ENCODE measurements at regions not wholly inside any gene's neighbourhood (a gene's known extent, or its start where the extent isn't known, plus 50 kb on each side); places are given as distances from the start of the nearest gene placed in this dataset.

GRCh38 chr13:43985422-43986072 lies 105.8 kb downstream of the LACC1 start:
- DNase-seq, result no peak

DNA sequence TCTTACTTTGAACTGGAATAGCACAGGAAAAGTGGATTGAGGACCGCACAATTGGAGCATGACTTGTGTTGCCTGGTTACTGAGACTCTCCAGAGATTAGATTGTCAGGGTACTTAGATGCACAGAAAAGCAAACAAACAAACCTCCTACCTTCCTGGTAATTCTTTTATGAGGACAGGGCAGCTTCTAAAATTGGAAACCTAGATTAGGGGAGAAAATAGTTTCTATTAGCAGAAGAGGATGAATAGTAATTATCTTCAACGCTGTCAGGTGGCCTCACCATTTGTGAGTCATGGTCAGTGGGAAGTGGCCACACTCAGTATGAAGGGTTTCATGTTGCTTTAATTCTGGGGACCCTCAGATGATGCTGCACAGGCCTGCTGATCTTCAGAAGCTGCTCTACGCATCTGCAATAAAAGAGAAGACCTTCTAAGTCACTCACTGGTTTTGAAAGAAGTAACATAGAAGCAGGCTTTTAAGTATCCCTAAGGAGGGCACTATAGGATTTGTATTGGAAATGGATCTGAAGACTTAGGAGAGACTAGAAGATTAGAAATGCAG lies 106.8 kb downstream of the LACC1 start:
- DNase-seq, result no peak

GRCh38 chr13:43988302-43988701 lies 108.6 kb downstream of the LACC1 start:
- no peak for DNase-seq

DNA sequence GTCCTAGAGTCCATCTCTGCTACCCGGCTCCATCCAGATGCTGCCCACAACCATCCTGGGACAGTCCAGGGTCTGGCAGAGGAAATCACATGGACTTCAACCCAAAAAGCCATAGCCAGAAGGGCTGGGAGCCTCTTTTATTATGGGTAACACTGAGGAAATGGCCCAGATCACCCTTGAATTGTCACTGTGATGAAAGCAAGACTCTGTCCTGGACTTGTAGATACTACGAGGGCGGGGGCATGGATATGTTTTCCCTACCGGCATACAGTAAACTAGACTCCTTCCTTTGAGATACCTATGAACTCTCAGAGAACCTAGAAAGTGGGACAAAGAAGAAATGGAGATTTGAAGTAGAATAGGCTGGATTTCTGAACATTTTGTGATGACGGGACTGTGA lies 110.3 kb downstream of the LACC1 start:
- no peak for DNase-seq

- no peak for DNase-seq
Measured at GRCh38 chr13:43990829-43991228, 111.1 kb downstream of the LACC1 start.

- no peak for DNase-seq
Measured at GRCh38 chr13:43991773-43992201, 112.1 kb downstream of the LACC1 start.

DNA sequence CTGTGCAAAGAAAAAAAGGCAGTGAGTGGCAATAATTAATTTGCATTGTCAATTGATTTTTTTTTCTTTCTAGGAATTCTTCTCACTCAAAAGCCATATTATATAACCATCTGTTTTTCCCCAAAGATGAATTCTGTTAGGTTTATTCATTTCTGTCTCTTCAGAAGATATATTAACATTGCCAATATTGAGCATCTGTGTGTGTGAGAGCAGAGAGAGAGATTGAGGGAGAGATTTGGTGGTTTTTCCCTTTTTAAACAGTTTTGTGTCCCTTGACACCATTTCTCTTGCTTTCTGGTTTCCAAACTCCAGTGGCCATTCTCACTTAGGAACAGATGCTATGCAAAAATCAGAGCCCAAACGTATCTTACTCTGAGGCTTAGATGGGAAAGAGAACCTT lies 112.5 kb downstream of the LACC1 start:
- no peak for DNase-seq

DNA sequence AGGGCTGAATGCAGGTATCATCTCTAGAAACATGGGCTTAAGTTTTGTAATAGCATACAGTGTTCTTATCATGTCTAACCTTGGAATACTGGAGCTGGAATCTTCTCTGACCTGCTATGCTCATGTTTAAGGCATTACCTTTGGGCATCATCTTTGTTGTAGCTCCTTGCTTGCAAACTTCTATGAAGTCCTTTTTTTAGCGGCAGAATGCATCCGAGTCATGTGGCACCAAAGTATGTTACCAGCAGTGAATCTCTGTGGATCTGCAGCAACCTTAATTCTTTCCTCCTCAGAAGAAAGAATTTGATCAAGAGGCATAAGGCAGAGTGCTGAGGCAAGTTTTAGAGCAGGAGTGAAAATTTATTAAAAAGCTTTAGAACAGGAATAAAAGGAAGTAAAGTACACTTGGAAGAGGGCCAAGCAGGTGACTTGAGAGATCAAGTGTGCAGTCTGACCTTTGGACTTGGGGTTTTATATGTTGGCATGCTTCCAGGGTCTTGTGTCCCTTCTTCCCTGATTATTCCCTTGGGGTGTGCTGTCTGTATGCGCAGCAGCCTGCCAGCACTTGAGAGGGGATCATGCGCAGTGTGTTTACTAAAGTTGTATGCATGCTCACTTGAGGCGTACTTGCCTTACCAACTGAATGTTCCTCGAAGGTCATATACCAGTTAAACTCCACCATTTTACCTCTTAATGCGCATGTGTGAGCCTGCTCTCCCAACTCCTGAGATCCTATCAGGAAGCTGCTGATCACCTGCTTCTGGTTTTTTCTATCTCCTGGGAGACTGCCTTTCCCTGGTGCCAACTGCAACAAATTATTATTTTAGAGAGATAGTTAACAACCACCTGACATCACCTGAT lies 115.5 kb downstream of the LACC1 start:
- no peak for DNase-seq

- no peak for DNase-seq
Measured at GRCh38 chr13:43996221-43996620, 116.5 kb downstream of the LACC1 start.

- DNase-seq, result no peak
Measured at GRCh38 chr13:44003481-44003880, 123.8 kb downstream of the LACC1 start.

- DNase-seq, result no peak
Measured at GRCh38 chr13:44004878-44005277, 125.2 kb downstream of the LACC1 start.

DNA sequence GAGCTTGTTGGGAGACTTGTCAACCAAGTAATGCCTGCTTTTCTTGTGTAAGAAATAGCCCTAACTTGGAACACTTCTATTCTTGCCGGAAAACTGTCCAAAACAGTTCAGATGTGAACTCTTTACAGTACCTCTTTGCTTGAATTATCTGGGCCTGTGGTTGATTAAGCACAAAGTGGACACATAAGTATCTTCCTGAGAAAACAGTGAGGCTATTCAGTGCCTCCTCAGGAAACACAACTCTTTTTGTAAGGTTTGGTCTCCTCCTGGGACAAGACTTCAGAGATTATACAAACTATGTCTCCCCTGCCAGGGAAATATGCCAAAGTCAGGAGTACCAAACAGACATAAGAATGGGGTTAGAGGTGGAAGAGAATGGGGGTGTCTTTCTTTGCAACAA lies 127.7 kb downstream of the LACC1 start:
- DNase-seq, result no peak

GRCh38 chr13:44011036-44011435 lies 131.3 kb downstream of the LACC1 start:
- no peak for DNase-seq

DNA sequence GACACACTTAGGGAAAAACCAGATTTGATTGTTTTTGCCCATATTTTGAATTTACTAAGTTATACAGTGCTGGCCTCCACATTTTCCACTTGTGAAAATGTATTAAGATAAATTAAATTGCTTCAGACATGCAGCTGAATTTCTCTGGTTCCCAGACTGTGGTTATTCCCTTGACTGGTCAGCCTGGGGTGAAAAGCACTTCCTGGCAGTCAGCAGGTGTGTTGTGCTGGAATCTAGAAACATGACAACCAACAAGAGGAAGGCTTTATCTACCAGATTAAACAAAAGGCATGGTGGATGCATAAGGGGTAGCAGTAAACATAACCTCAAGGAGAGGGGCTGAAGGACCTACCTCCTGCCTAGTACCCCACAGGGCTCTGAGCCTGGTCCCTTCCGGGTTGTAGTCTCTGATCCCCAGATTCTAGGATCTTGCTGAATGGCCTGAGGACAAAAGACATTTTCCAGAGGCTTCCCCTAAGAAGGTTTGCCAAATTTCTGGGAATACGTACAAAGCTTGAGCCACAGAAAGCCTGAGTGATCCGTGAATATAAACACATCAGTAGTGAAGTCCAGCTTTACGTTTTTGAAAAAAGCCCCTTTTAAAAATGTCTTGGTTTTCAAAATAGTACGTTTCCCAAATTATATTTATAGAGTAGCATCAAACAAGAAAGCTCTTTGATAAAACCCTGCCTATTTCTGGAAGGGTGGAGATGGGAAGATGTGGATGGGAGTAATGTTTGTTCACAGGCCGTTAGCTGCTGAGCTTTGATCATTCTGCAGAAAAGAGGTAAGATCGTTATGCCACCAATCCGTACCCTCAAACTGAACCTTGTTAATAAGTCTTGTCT lies 133.4 kb downstream of the LACC1 start:
- no peak for DNase-seq

- DNase-seq, result no peak
Measured at GRCh38 chr13:44013758-44014291, 134.1 kb downstream of the LACC1 start.

- no peak for DNase-seq
Measured at GRCh38 chr13:44014501-44014900, 134.8 kb downstream of the LACC1 start.

DNA sequence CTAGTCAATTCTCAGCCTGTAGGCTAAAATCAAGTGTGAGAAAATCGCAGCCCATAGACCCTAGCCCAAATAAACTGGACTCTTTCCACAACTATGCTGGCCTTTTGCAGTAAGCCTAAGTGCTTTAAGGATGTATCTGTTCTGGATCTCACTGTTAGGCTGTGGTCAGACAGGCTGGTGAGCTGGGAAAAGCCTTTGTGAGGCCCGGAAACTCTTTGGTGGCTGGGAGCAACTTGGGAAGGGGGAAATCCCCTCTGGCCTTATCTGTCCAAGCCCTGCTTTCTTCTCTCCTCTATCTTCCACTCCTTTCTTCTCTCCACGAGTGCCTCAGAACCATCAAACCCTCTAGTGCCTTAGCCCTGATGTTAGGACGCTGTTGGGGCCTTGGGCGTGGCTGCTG lies 135.4 kb downstream of the LACC1 start:
- DNase-seq, result no peak

GRCh38 chr13:44015811-44016210 lies 136.1 kb downstream of the LACC1 start:
- no peak for DNase-seq

GRCh38 chr13:44017756-44018309 lies 138.1 kb downstream of the LACC1 start:
- no peak for DNase-seq

DNA sequence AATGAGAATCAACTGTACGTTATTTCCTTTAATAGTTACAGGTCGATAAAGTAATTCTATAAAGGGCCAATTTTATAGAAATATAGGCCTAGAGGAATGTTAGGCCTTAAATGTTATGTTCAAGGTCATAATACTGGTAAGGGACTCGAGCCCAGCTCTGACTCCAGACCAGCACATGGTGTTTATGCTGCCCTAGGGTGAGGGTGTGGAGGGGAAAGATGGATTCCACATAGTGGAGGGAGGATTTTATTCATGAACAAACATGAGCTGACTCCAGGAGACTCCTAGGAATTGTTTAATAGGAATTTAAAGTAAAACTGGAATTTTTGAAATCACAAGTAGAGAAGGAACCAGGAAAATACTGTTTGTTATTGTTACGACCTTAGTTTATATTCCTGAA lies 139.9 kb downstream of the LACC1 start:
- no peak for DNase-seq

DNA sequence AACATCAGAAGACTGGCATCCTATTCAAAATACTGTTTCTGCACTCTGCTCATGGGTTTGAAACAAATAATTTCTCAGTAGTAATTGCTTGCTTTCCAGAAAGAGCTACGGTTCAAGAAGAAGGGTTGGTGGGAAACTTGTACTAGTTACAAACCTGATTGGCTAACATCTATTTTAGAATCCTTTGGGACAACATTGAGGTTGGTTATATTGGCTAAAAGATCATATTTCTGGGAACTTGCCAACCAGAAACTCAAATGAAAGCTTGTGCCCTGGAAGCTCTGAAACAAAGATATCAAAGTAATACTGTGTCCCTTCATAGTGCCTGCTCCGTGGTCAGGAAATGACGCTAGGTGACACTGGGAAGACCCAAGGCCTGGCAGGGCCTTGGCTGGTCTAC lies 141.7 kb downstream of the LACC1 start:
- no peak for DNase-seq

DNA sequence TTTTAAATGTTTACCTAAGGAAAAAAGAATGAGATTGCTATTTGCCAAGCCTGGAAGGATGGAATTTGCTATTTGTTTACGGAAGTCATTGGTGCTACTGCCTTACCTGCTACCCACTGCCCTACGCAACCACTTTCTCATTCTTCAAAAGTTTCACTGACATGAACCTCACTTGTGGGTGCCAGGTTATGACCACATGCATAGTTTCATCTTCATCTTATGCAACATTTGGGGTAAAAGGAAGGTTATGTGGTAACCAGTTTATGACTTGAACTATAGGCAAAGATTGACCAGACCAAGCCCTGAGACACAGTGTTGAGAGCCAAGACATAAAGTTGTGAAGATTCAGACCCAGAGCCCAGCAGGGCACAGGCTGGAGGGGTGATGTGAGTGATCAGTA lies 142.5 kb downstream of the LACC1 start:
- no peak for DNase-seq

Data from CD4-positive, alpha-beta T cell treated with Interleukin-17A for 1 hour (primary cell).